KMS-11 (cell line): ENCODE measurements at regions not wholly inside any gene's neighbourhood (a gene's known extent, or its start where the extent isn't known, plus 50 kb on each side); places are given as distances from the start of the nearest gene placed in this dataset.

ENCODE experiments used
- H2AFZ ChIP-seq: fragments of 200-600 bp; sonication (generic); 2 replicates; pipeline ENCODE4 v1.6.1; 2016; ENCODE audit warnings: antibody characterized with exemption, mixed run types, low read depth
- H3K27ac ChIP-seq: fragments of 200-600 bp; sonication (generic); 2 replicates; pipeline ENCODE4 v1.6.1; 2016; ENCODE audit warnings: mild to moderate bottlenecking, mixed run types
- H3K27me3 ChIP-seq: fragments of 200-600 bp; sonication (generic); 2 replicates; pipeline ENCODE4 v1.6.1; 2017; ENCODE audit warnings: mild to moderate bottlenecking, low read depth, mixed run types, moderate library complexity; ENCODE audit not compliant: insufficient read depth
- H3K36me3 ChIP-seq: fragments of 200-600 bp; sonication (generic); 2 replicates; pipeline ENCODE4 v1.6.1; 2017; ENCODE audit warnings: mild to moderate bottlenecking, mixed run types; ENCODE audit not compliant: insufficient read depth
- H3K4me1 ChIP-seq: fragments of 200-600 bp; sonication (generic); 2 replicates; pipeline ENCODE4 v1.6.1; 2016; ENCODE audit warnings: mild to moderate bottlenecking, low read depth, mixed run types; ENCODE audit not compliant: poor library complexity, severe bottlenecking
- H3K4me2 ChIP-seq: fragments of 200-600 bp; sonication (generic); 2 replicates; pipeline ENCODE4 v1.7.0; 2016; ENCODE audit warnings: mild to moderate bottlenecking, mixed run types
- H3K4me3 ChIP-seq: fragments of 200-600 bp; sonication (generic); IDR thresholded peaks from 2 replicates; pipeline ENCODE4 v1.6.1; 2017; ENCODE audit warnings: low read depth, low read length, mixed read lengths; ENCODE audit not compliant: insufficient read depth
- H3K79me2 ChIP-seq: fragments of 200-600 bp; sonication (generic); 2 replicates; pipeline ENCODE4 v1.6.1; 2016; ENCODE audit warnings: low read depth, mixed run types; ENCODE audit not compliant: insufficient read depth
- H3K9ac ChIP-seq: fragments of 200-600 bp; sonication (generic); 2 replicates; pipeline ENCODE4 v1.6.1; 2016; ENCODE audit warnings: mild to moderate bottlenecking, mixed run types
- H4K20me1 ChIP-seq: fragments of 200-600 bp; sonication (generic); 2 replicates; pipeline ENCODE4 v1.6.1; 2016; ENCODE audit warnings: mild to moderate bottlenecking, mixed run types; ENCODE audit not compliant: insufficient read depth
- TF ChIP-seq, protein P1 (sequence below): fragments of 200-600 bp; sonication (generic); conservative IDR thresholded peaks from 2 replicates; pipeline ENCODE4 v1.6.1; 2017; ENCODE audit warnings: low read depth, mild to moderate bottlenecking, antibody characterized with exemption, low read length, moderate library complexity, mixed read lengths

DNA sequence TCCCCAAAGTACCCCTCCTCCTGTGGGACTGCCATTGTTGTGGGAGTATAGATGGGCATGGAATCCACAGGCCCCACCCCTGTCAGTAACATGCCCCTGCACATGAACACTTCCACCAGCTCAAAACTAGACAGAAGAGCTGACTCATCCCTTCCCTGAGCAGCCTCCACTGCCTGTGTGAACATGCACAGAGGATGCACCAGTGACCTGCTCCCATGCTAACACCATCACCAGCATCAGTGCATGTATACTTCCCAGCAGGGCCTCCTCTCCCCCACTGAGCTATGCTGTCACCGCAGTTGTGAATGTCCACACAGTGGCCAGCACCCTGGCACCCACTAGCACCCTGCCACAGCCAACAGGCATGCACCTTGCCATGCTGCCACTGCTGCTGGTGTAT lies 939.8 kb downstream of the EFNA5 start:
- Histone ChIP-seq H3K36me3 (no peaks in the 10 kb centered on the region), H3K27me3 (no peaks in the 10 kb centered on the region), H3K9ac (no peak overlapping the region), H3K4me1 (no peaks in the 10 kb centered on the region), H3K79me2 (no peaks in the 10 kb centered on the region), H4K20me1 (no peaks in the 10 kb centered on the region), H3K4me2 (no peak overlapping the region), H2AFZ (no peak overlapping the region), H3K4me3 (no peak overlapping the region), H3K27ac (no peak overlapping the region)
- TF ChIP-seq, protein P1, sequence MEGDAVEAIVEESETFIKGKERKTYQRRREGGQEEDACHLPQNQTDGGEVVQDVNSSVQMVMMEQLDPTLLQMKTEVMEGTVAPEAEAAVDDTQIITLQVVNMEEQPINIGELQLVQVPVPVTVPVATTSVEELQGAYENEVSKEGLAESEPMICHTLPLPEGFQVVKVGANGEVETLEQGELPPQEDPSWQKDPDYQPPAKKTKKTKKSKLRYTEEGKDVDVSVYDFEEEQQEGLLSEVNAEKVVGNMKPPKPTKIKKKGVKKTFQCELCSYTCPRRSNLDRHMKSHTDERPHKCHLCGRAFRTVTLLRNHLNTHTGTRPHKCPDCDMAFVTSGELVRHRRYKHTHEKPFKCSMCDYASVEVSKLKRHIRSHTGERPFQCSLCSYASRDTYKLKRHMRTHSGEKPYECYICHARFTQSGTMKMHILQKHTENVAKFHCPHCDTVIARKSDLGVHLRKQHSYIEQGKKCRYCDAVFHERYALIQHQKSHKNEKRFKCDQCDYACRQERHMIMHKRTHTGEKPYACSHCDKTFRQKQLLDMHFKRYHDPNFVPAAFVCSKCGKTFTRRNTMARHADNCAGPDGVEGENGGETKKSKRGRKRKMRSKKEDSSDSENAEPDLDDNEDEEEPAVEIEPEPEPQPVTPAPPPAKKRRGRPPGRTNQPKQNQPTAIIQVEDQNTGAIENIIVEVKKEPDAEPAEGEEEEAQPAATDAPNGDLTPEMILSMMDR: no peak

GRCh38 chr5:106730506-106730905 lies 940.2 kb downstream of the EFNA5 start:
- Histone ChIP-seq H3K27me3 (no peaks in the 10 kb centered on the region), H3K79me2 (no peaks in the 10 kb centered on the region), H4K20me1 (no peaks in the 10 kb centered on the region), H3K4me1 (no peaks in the 10 kb centered on the region), H2AFZ (no peak overlapping the region), H3K9ac (no peak overlapping the region), H3K36me3 (no peaks in the 10 kb centered on the region), H3K4me2 (no peak overlapping the region), H3K27ac (no peak overlapping the region), H3K4me3 (no peak overlapping the region)
- TF ChIP-seq, protein P1: no peak

DNA sequence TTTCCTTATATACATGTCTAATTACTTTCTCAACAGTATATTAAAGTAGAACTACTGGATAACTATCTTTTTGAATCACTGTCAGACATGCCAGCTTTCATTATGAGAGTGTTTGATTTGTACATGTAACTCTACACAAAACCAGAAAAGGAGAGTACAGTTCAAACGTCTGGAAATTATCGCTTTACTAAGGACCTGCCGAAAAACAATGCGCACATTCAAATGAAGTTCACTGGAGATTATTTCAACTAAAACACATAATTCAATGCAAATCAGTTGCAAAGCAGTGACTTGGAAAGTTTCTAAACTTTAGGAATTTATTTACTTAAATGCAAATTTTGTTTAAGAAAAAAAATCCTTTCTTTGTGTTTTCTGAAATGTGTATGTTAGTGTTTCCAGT lies 942.5 kb downstream of the EFNA5 start:
- H3K4me1 ChIP-seq: no peaks in the 10 kb centered on the region
- H3K4me2 ChIP-seq: no peak overlapping the region
- H2AFZ ChIP-seq: no peak overlapping the region
- TF ChIP-seq, protein P1: no peak
- H3K27me3 ChIP-seq: no peaks in the 10 kb centered on the region
- no peak overlapping the region for H3K9ac ChIP-seq
- no peak overlapping the region for H3K27ac ChIP-seq
- no peaks in the 10 kb centered on the region for H4K20me1 ChIP-seq
- H3K36me3 ChIP-seq: no peaks in the 10 kb centered on the region
- no peak overlapping the region for H3K4me3 ChIP-seq
- no peaks in the 10 kb centered on the region for H3K79me2 ChIP-seq

- H3K9ac ChIP-seq: no peak overlapping the region
- H3K27me3 ChIP-seq: no peaks in the 10 kb centered on the region
- no peak overlapping the region for H3K4me2 ChIP-seq
- H4K20me1 ChIP-seq: no peaks in the 10 kb centered on the region
- H3K79me2 ChIP-seq: no peaks in the 10 kb centered on the region
- no peak overlapping the region for H3K4me3 ChIP-seq
- H3K4me1 ChIP-seq: no peaks in the 10 kb centered on the region
- no peak overlapping the region for H3K27ac ChIP-seq
- no peak overlapping the region for H2AFZ ChIP-seq
- no peaks in the 10 kb centered on the region for H3K36me3 ChIP-seq
- TF ChIP-seq, protein P1: no peak
These were observed 943.7 kb downstream of the EFNA5 start for GRCh38 chr5:106727071-106727470.
